CD4-positive, alpha-beta T cell treated with Interferon gamma for 1 hour (primary cell): ENCODE measurements at regions not wholly inside any gene's neighbourhood (a gene's known extent, or its start where the extent isn't known, plus 50 kb on each side); places are given as distances from the start of the nearest gene placed in this dataset.
"Not testable (repeated sequence)": the region's sequence is repeated elsewhere in the genome, so short reads cannot be mapped to it uniquely, and the experiment has no call there.

Source experiments
- DNase-seq: peaks from one replicate; pipeline ENCODE4 v3.0.0-alpha.2; 2020

DNA sequence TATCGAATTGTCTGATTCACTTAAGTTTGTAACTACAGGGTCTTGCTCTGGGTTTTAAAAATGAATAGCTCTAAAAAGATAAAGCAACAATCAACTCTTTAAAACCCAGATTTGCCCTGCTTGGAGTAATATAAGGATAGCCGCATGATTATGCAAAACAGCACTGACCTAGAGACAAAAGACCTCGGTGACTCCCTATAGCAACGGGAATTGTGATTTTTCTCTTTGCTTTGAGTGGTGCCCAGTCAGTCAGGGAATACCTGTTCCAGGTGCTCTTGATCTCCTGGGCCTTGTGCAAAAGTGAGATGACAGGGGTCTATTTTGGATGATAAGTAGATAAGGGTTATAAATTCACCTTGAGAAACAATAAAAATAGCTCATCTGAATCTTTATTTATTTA, 336.3 kb upstream of the NOX3 start:
- no peak for DNase-seq

- no peak for DNase-seq
These were observed 335.5 kb upstream of the NOX3 start for GRCh38 chr6:155791186-155791585.

- no peak for DNase-seq
These were observed 331.5 kb upstream of the NOX3 start for GRCh38 chr6:155787168-155787567.

- no peak for DNase-seq
These were observed 330.9 kb upstream of the NOX3 start for GRCh38 chr6:155786528-155786927.

- DNase-seq = no peak
These were observed 327.3 kb upstream of the NOX3 start for GRCh38 chr6:155782739-155783459.

DNA sequence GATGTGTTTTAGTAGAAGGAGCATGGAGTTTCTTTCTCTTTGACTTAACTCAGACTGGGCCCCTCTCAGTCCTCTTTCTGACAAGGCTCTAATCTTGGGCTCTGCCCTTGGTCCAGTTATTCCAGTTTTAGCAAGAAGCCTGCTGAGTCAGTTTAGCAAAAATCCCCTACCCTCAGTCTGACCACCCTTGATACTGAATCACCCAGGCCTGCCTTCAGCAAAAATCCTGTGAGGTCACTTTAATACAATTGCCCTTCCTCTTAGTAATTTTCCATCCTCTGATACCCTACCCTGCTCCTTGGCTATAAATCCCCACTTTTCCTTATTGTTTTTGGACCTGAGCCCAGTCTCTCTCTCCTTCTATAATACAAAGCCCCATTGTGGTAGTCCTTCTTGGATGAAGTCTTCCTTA, 326.7 kb upstream of the NOX3 start:
- no peak for DNase-seq

DNA sequence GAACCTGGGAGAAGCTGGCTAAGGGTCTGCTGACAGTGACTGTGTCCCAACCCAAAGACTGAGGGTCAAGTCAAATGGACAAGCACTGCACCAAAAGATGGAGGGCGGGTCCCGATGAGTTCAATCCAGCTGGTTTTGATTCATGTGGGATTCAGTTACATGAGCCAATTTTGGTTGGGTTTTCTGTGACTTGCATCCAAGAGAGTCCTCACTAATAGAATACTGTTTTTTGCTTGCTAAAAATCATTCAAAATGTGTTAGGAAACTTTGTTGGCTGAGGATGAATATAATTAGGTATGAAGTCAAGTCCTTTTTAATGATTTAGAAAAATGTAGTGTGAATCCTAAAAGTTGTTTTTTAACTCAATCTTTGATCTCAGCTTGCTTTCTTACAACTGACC, 323.8 kb upstream of the NOX3 start:
- no peak for DNase-seq

GRCh38 chr6:155778336-155778735, 322.7 kb upstream of the NOX3 start:
- no peak for DNase-seq

DNA sequence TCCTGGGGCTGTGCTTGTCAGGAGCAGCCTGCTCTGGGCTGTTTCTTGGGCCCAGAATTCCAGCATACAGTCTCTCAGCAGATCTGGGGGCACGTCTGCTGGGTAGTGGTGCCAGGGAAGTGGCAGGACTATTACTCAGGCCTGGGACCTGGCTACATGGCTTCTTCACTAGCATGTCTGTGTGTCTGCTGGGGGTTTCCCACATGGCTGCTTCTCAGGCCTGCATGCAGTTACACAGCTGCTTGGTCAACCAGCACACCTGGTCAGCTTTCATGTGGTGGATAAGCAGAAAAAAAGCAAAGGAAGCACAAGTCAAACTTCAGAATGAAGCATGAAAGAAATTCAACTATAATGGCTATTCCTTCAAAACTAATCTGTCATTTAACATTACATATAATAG, 316.2 kb upstream of the NOX3 start:
- DNase-seq = no peak

DNA sequence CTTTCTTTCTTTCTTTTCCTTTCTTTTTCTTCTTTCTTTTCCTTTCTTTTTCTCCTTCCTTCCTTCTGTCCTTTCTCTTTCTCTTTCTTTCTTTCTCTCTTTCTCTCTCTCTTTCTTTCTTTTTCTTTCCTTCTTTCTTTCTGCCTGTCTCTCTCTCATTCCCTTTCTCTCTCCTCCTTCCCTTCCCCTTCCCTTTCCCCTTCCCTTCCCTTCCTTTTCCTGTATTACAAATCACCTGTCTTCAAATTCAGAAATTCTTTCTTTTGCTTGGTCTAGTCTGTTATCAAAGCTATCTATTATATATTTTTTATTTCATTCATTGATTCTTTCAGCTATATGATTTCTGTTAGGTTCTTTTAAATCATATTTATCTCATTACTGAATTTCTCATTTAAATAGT, 315.2 kb upstream of the NOX3 start:
- no peak for DNase-seq

DNA sequence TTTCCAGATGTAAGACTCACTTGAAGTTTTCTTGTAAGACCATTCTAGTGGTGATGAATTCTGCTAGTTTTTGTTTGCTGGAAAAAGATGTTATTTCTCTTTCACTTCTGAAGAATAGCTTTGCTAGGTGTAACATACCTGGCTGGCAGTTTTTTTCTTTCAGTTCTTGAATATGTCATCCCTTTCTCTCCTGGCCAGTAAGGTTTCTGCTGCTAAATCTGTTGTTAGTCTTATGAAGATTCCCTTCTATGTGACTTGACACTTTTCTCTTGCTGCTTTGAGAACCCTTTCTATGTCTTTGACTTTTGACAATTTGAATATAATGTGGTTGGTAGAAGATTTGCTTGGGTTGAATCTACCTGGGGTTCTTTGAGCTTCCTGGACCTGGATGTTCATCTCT, 314.7 kb upstream of the NOX3 start:
- no peak for DNase-seq

DNA sequence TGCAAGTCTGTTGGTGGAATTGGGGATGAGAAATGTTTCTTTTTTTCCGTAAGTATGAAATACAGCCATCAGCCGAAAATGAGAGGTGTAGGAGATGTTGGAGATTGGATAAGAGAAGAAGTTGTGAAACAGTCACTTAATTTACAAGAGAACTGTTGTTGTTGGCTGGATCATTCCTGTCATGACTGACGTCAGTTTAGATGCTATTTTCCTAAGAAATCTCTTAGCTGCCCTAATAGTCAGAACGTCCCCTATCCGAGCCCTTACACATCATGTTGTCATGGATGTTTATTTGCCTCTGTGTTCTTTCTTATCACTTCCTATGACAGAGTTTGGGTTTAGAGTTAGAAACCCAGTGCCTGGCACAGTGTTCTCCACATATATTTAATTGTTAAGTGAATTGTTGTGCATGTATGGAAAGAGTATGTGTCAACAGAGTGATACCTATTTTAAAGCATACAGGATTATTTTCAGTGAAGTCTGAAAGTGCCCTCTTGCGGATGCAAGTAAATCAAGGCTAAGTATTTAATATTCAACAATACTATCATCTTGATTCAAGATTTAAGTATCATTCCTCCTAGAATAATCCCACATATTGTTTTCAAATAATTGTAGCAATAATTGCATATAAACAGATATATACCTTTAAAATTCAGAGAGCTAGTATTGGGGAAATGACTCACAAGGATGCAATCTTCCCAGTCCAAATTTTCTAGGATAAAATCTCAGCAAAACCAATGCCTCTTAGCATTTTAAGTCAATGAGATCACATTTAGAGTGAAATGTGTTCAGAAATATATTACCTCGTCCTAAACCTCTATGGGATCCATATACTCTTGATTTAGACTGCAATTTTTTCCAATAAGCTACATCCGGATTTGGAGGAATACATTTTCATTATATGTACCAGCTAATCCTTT, 309.9 kb upstream of the NOX3 start:
- DNase-seq = no peak

- DNase-seq = no peak
These were observed 307.0 kb upstream of the NOX3 start for GRCh38 chr6:155762649-155763048.

DNA sequence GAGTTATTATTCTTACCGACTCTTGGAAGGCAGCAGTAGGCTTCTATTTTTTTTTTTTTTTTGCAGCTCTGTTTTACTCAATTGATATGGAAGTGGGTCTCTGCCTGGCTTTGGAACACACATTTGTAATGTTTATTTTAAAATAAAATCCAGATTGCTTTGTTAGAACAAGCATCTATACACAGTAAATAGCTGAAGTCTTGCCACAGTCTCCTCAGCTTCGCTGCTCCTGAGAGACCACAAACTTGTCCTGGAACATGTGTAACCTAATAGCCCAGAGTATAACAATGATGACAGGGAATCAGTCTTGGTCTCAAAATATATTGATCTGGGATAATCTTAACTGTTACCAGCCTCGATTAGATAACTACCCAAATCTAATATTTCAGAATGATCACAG, 299.8 kb upstream of the NOX3 start:
- no peak for DNase-seq

DNA sequence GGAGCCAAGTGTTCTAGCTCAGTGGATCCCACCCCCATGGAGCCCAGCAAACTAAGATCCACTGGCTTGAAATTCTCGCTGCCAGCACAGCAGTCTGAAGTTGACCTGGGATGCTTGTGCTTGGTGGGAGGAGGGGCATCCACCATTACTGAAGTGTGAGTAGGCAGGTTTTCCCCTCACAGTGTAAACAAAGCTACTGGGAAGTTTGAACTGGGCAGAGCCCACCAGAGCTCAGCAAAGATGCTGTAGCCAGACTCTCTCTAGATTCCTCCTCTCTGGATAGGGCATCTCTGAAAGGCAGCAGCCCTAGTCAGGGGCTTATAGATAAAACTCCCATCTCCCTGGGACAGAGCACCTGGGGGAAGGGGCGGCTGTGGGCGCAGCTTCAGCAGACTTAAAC, 293.1 kb upstream of the NOX3 start:
- DNase-seq = not testable (repeated sequence)

DNA sequence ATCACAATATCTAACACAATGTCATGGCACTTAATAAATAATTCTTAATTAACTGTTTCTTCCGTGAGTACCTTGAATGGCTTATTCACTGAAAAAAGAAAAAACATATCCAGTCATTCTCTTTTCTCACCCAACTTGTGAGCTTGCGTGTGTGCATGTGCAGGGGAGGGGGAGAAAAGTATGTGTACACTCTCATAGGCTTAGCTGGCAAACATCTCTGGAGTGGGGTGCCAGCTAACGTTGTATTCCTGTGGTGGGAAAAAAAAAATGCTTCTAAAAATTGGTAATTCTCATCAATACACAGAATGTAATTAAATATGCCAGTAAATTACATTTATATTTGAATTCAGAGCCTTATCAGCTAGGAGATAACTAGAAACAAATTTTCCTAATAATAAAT, 291.9 kb upstream of the NOX3 start:
- no peak for DNase-seq

DNA sequence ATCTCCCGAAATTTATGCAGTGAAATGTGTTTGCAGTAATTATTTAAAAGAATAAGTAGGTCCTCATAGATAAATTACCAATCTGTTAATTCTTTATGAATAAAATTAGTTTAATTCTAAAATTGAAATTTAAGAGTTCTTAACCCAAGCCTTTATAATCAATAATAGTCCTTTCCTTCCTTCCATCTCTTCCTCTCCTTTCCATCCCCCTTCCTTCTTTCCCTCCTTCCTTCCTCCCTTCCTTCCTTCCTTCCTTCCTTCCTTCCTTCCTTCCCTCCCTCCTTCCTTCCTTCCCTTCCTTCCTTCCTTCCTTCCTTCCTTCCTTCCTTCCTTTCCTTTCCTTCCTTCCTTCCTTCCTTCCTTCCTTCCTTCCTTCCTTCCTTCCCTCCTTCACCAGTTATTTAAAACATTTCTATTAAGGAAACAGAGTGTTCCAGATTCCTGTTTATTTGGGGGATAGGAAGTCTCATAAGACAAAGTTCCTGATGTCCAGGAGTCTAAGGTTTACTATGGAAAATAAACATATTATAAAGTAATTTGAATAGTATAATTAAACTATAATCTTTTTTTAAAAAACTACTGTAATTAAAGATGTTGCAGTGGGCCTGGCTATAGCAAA, 285.3 kb upstream of the NOX3 start:
- no peak for DNase-seq

DNA sequence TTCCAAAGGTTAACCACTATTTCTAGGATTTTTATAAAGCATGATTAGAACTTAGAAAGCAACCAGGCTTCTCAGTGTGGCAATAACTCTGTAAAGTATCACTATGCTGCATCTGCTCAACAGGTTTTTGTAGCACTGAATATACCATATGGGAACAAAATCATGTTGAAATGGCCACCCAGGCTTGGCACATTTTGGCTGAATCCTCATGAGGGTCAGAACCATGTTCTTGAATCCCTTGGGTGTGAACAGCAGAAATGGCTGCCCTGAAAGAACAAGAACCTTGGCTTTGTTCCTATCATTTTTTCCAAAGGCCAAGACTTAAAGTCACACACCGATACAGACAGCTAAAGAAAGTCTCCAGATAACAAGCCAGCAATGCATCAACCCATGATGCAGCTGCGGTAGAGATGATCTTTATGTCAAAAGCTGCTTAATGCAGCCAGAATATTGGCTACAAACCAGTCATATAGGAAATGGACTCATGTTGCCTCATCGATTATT, 283.0 kb upstream of the NOX3 start:
- DNase-seq = no peak

DNA sequence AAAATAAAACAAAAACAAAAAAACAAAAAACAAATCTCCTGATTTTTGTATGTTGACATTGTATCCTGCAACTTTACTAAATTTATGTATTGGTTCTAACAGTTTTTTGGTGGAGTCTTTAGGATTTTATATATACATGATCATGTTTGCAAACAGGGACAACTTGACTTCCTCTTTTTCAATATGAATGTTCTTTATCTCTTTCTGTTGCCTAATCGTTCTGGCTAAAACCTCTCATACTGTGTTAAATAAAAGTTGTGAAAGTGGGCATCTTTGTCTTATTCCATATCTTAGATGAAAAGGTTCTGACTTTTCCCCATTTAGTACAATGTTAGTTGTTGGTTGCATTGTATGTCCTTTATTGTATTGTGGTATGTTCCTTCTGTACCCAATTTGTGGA, 261.7 kb upstream of the NOX3 start:
- no peak for DNase-seq

- DNase-seq = no peak
These were observed 255.1 kb upstream of the NOX3 start for GRCh38 chr6:155710704-155711103.

- DNase-seq = no peak
These were observed 253.6 kb upstream of the NOX3 start for GRCh38 chr6:155709262-155709661.

GRCh38 chr6:155708100-155708499, 252.5 kb upstream of the NOX3 start:
- DNase-seq = no peak

DNA sequence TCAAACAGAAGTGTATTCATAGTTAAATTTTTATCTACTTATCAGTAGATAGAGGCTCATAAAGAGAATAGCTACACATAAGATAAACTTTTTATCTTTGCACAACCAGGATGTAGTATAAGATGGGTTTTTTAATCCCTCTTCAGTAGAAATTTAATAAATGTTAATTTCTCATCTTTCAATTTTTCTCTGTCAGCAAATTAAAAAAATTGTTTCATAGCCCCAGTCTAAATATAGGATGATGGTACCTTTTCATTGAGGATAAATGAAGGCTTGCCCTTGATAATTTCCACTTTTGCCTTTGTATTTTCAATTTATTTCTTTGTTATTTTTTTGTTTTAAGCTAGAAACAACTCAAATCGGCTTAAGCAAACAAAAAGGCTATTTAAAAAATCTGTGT, 251.2 kb upstream of the NOX3 start:
- no peak for DNase-seq

DNA sequence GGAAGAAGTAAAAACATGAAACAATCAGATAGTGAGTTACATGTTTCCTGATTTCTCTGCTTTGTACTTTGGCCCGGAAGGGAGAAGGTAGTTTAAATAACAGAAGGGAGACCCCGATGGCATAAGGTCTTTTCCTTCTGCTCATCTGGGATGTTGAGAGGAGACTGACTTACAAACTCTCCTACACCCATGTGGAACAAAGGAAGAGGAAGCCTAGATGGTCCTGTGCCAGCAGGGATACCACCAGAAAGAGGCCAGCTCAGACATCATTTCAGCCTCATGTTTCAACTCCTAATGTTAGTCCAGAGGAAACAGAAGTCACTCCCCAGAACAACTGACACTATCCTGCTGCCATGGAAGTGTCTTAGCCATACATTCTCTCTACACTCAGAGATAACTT, 250.7 kb upstream of the NOX3 start:
- DNase-seq = no peak
